ENCODE measurements at regions not wholly inside any gene's neighbourhood (a gene's known extent, or its start where the extent isn't known, plus 50 kb on each side); places are given as distances from the start of the nearest gene placed in this dataset.
"Not testable (repeated sequence)": the region's sequence is repeated elsewhere in the genome, so short reads cannot be mapped to it uniquely, and the experiment has no call there.

DNA sequence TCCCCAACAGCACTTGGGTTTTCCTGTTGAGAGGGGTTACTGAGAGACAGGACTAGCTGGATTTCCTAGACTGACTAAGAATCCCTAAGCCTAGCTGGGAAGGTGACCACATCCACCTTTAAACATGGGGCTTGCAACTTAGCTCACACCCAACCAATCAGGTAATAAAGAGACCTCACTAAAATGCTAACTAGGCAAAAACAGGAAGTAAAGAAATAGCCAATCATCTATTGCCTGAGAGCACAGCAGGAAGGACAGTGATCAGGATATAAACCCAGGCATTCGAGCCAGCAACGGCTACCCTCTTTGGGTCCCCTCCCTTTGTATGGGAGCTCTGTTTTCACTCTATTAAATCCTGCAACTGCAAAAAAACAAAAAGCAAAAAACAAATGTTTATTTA lies 144.7 kb upstream of the ATP5MC3 start:
- TF ChIP-seq, protein P1, sequence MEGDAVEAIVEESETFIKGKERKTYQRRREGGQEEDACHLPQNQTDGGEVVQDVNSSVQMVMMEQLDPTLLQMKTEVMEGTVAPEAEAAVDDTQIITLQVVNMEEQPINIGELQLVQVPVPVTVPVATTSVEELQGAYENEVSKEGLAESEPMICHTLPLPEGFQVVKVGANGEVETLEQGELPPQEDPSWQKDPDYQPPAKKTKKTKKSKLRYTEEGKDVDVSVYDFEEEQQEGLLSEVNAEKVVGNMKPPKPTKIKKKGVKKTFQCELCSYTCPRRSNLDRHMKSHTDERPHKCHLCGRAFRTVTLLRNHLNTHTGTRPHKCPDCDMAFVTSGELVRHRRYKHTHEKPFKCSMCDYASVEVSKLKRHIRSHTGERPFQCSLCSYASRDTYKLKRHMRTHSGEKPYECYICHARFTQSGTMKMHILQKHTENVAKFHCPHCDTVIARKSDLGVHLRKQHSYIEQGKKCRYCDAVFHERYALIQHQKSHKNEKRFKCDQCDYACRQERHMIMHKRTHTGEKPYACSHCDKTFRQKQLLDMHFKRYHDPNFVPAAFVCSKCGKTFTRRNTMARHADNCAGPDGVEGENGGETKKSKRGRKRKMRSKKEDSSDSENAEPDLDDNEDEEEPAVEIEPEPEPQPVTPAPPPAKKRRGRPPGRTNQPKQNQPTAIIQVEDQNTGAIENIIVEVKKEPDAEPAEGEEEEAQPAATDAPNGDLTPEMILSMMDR (conservative IDR thresholded peaks at IDR 0.05), result not testable (repeated sequence)
- not testable (repeated sequence) for TF ChIP-seq ZFX (IDR thresholded peaks at IDR 0.05)

Data from C4-2B (cell line).